Stimulated activated naive CD8-positive, alpha-beta T cell treated with anti-CD3 and anti-CD28 coated beads, Interleukin-15, amount 100 ng/mL, for 72 hours (primary cell): ENCODE measurements at regions not wholly inside any gene's neighbourhood (a gene's known extent, or its start where the extent isn't known, plus 50 kb on each side); places are given as distances from the start of the nearest gene placed in this dataset.
"Not testable (repeated sequence)": the region's sequence is repeated elsewhere in the genome, so short reads cannot be mapped to it uniquely, and the experiment has no call there.

ENCODE experiments used
- ATAC-seq: fragments of 150-1000 bp; cut with Tn5 transposase; 2 replicates; pipeline ENCODE4 v1.10.0; 2021; ENCODE audit warnings: mild to moderate bottlenecking, moderate library complexity
- DNase-seq, 2 donors: peaks; one replicate each; pipeline ENCODE4 v3.0.0; 2021 to 2022
- H3K27ac Mint-ChIP-seq, 2 donors: one replicate each; pipeline ENCODE4 v1.8.0; 2022; ENCODE audit warnings: mild to moderate bottlenecking in 2 of 2, mixed read lengths in 2 of 2, moderate library complexity in 2 of 2
- H3K27me3 Mint-ChIP-seq: one replicate; pipeline ENCODE4 v1.8.0; 2022; ENCODE audit warnings: mixed read lengths
- H3K4me1 Mint-ChIP-seq: one replicate; pipeline ENCODE4 v1.8.0; 2022; ENCODE audit warnings: mild to moderate bottlenecking, mixed read lengths
- H3K4me3 Mint-ChIP-seq, 2 donors: one replicate each; pipeline ENCODE4 v1.8.0; 2022; ENCODE audit warnings: mild to moderate bottlenecking in 2 of 2, mixed read lengths in 2 of 2, moderate library complexity in 1 of 2
- H3K9me3 Mint-ChIP-seq, 2 donors: one replicate each; pipeline ENCODE4 v1.8.0; 2022; ENCODE audit warnings: mixed read lengths in 2 of 2

GRCh38 chr1:81220614-81221071, 580.1 kb upstream of the ADGRL2 start:
- no peak for DNase-seq
- Mint-ChIP-seq H3K27ac (no peak overlapping the region), H3K4me1 (no peaks in the 10 kb centered on the region), H3K4me3 (no peak overlapping the region), H3K27me3 (no peaks in the 10 kb centered on the region), H3K9me3 (peaks cover 4% of the 10 kb centered on the region in 2 donors)
- no peak for ATAC-seq

GRCh38 chr1:81217058-81217457, 583.7 kb upstream of the ADGRL2 start:
- Mint-ChIP-seq H3K27me3 (no peaks in the 10 kb centered on the region), H3K4me1 (no peaks in the 10 kb centered on the region), H3K9me3 (peaks cover 4% of the 10 kb centered on the region in 2 donors), H3K4me3 (no peak overlapping the region), H3K27ac (no peak overlapping the region)
- ATAC-seq (no peak), DNase-seq (no peak)

DNA sequence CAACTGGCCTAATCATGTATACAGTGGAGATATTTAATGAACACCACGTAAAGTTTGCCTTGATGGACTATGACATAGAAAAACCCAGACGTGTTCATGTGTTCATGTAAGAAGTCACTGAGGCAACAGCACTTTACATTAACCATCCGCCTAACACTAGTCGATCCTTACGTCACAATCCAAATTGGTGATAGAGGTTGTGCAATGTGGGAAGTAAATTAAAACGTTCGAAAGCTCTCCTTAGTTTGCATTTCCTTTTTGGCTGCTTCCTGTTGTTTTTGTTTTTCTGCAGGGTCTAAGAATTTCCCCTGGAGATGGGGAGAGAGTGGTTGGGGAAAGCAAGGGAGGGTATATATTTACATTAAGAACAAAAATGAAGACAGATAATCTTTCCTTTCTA, 587.5 kb upstream of the ADGRL2 start:
- DNase-seq (no peak), ATAC-seq (no peak)
- no peaks in the 10 kb centered on the region for H3K9me3 Mint-ChIP-seq
- no peak overlapping the region for H3K27ac Mint-ChIP-seq
- no peaks in the 10 kb centered on the region for H3K4me1 Mint-ChIP-seq
- no peak overlapping the region for H3K4me3 Mint-ChIP-seq
- no peaks in the 10 kb centered on the region for H3K27me3 Mint-ChIP-seq

DNA sequence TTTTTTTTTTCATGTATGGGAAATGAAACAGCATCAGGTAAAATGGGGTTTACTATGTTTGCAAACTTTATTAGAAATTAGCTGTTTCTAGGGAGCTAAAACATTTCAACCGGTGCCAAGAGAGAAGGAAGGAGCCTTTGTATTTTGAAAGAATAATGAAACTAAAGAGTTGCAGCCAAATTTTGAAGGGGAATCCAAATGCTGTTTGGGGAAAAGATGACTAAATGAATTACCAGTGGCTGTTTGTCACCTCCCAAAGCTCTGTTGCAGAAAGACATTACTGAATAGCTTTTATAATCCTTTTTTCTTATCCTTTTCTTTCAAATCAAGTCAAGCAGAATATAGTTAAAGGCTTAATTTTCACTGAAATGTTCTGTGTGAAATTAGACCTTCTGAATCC, 591.3 kb upstream of the ADGRL2 start:
- DNase-seq, result no peak
- no peaks in the 10 kb centered on the region for H3K4me1 Mint-ChIP-seq
- ATAC-seq, result no peak
- no peak overlapping the region for H3K4me3 Mint-ChIP-seq
- H3K27ac Mint-ChIP-seq, result no peak overlapping the region
- H3K9me3 Mint-ChIP-seq, result peaks cover 0 to 7% of the 10 kb centered on the region in 2 donors
- no peaks in the 10 kb centered on the region for H3K27me3 Mint-ChIP-seq

DNA sequence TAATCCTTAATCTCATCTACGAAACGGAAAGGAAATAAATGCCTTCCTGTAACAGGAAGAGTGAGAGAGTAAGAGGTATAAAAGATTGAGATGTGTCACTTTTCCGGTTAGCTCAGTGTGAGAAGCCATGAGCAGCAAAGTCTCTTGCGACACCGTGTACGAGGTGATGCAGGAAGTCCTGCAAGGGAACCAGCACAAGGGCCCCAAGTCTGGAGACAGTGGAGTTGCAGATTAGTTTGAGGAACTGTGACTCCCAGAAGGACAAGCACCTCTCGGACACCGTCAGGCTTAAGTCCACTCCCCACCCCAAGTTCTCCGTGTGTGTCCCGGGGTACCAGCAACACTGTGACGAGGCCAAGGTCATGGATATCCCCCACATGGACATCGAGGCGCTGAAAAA, 592.3 kb upstream of the ADGRL2 start:
- no peaks in the 10 kb centered on the region for H3K27me3 Mint-ChIP-seq
- DNase-seq (no peak), ATAC-seq (no peak)
- H3K9me3 Mint-ChIP-seq, result peaks cover 0 to 7% of the 10 kb centered on the region in 2 donors
- H3K27ac Mint-ChIP-seq, result no peak overlapping the region
- no peak overlapping the region for H3K4me3 Mint-ChIP-seq
- no peaks in the 10 kb centered on the region for H3K4me1 Mint-ChIP-seq

- H3K27ac Mint-ChIP-seq, result no peak overlapping the region
- H3K4me1 Mint-ChIP-seq, result no peaks in the 10 kb centered on the region
- ATAC-seq (no peak), DNase-seq (no peak)
- H3K27me3 Mint-ChIP-seq, result no peaks in the 10 kb centered on the region
- no peak overlapping the region for H3K4me3 Mint-ChIP-seq
- peaks cover 0 to 12% of the 10 kb centered on the region in 2 donors for H3K9me3 Mint-ChIP-seq
Observed at GRCh38 chr1:81205956-81206355, 594.8 kb upstream of the ADGRL2 start.

GRCh38 chr1:81201779-81202178, 599.0 kb upstream of the ADGRL2 start:
- ATAC-seq, result no peak
- H3K4me3 Mint-ChIP-seq, result no peak overlapping the region
- H3K27me3 Mint-ChIP-seq, result no peaks in the 10 kb centered on the region
- H3K9me3 Mint-ChIP-seq, result peaks cover 11% of the 10 kb centered on the region in 2 donors
- no peak overlapping the region for H3K27ac Mint-ChIP-seq
- no peak for DNase-seq
- H3K4me1 Mint-ChIP-seq, result no peaks in the 10 kb centered on the region

DNA sequence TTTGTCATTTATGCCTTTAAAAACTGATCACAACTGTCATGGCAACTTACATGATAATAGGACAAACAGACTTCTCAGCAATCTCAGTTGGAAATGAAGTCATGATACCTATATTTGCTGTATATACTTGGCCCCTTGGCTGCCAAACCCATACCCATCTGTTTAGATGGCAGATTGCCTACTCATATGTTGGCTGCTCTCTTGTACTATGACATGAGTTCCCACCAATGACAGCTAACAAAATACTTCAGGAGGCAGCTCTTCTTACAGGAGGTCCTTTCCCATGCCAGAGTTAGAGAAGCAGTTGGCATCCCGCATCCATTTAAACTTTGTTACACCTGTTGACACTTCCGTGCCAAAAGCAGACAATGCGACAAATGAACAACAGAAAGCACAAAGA, 603.1 kb upstream of the ADGRL2 start:
- Mint-ChIP-seq H3K9me3 (peaks cover 11 to 16% of the 10 kb centered on the region in 2 donors), H3K4me1 (no peaks in the 10 kb centered on the region), H3K4me3 (no peak overlapping the region), H3K27me3 (no peaks in the 10 kb centered on the region), H3K27ac (no peak overlapping the region)
- DNase-seq (no peak), ATAC-seq (no peak)

GRCh38 chr1:81192647-81193642, 607.8 kb upstream of the ADGRL2 start:
- Mint-ChIP-seq H3K4me1 (no peaks in the 10 kb centered on the region), H3K4me3 (no peak overlapping the region)
- DNase-seq, result no peak

DNA sequence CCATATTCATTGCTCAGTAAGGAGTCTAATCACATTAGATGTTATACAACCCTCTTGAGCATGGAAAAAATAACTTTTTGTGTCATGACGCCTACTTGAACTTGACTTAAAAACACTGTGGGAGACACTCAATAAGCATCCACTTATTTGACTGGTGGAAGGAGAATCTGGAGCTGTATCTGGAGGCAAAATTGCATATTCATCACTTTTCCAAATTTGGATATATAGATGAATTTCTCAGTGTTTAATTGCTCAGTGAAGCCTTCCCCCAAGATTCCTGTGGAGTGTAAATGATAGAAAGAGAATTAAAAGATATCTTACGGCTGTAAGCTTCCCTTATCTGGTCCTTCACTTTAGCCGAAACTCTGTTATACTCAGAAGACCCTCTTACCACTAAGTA, 610.7 kb upstream of the ADGRL2 start:
- ATAC-seq (no peak), DNase-seq (no peak)
- H3K27ac Mint-ChIP-seq, result no peak overlapping the region
- peaks cover 8 to 11% of the 10 kb centered on the region in 2 donors for H3K9me3 Mint-ChIP-seq
- H3K4me1 Mint-ChIP-seq, result no peaks in the 10 kb centered on the region
- H3K27me3 Mint-ChIP-seq, result no peaks in the 10 kb centered on the region
- no peak overlapping the region for H3K4me3 Mint-ChIP-seq

More at GRCh38 chr1:81192647-81193642, 607.8 kb upstream of the ADGRL2 start:
- H3K27me3 Mint-ChIP-seq, result no peaks in the 10 kb centered on the region
- H3K27ac Mint-ChIP-seq, result no peak overlapping the region
- peaks cover 0 to 5% of the 10 kb centered on the region in 2 donors for H3K9me3 Mint-ChIP-seq
- ATAC-seq, result no peak

DNA sequence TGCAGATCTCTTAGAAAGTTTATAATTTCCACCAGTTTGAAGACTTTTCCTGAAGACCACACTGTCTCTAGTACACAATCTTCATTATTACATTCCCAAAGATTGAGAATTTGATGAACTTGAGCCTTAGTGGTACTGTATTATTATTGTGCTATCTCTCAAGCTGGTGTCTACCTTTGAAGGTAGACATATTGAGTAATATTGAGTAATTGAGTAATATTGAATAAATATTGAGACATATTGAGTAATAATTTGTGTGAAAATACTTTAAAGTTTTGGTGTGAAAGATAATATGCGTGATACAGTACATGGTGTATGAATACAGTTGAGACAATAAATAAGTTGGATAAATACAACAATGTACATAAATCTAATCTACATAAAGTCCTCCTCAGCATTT, 613.1 kb upstream of the ADGRL2 start:
- no peaks in the 10 kb centered on the region for H3K27me3 Mint-ChIP-seq
- H3K27ac Mint-ChIP-seq, result no peak overlapping the region
- H3K4me3 Mint-ChIP-seq, result no peak overlapping the region
- no peaks in the 10 kb centered on the region for H3K4me1 Mint-ChIP-seq
- DNase-seq (no peak), ATAC-seq (no peak)
- peaks cover 13 to 17% of the 10 kb centered on the region in 2 donors for H3K9me3 Mint-ChIP-seq

DNA sequence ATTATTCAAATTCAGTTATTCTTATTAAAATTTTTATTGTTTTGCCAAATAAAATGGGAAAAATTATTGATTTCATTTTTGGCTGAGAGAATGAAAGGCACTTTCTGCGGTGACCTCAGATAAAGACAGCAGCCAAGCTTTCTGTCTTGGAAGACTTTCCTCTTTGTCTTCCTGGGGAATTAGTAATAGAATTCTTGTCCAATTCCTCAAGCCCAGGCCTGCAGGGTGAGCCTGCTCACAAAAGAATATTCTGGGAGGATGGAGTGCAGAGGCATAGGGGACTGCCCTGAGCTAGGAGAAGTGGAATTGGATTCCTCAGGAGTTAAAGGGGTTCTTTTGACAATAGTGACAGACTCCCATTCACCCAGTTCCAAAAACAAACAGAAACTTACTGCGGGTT, 614.5 kb upstream of the ADGRL2 start:
- no peaks in the 10 kb centered on the region for H3K27me3 Mint-ChIP-seq
- no peak overlapping the region for H3K4me3 Mint-ChIP-seq
- H3K9me3 Mint-ChIP-seq, result peaks cover 13 to 19% of the 10 kb centered on the region in 2 donors
- no peak for DNase-seq
- H3K27ac Mint-ChIP-seq, result no peak overlapping the region
- ATAC-seq, result no peak
- no peaks in the 10 kb centered on the region for H3K4me1 Mint-ChIP-seq

GRCh38 chr1:81183553-81183952, 617.2 kb upstream of the ADGRL2 start:
- no peak overlapping the region for H3K4me3 Mint-ChIP-seq
- H3K9me3 Mint-ChIP-seq, result peaks cover 13 to 19% of the 10 kb centered on the region in 2 donors
- no peak overlapping the region for H3K27ac Mint-ChIP-seq
- no peaks in the 10 kb centered on the region for H3K4me1 Mint-ChIP-seq
- no peaks in the 10 kb centered on the region for H3K27me3 Mint-ChIP-seq
- DNase-seq (no peak), ATAC-seq (no peak)

DNA sequence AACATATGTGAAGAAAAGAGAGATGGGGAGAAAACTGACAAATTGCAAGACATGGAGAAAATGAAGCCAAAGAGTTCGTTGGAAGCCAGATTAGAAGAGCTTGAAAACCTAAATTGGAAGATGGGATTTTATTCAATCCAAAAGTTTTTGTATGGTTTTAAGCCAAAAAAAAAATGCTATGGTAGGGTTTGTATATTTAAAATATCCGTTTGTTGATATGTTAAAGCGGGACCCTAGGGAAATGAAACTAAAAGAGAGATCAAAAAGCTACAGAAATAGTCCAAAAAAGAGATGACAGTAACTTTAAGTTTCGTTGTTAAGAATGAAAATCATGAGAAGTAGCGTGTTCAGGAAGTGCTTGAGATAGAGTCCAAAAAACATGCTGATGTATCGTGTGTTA, 617.7 kb upstream of the ADGRL2 start:
- no peaks in the 10 kb centered on the region for H3K4me1 Mint-ChIP-seq
- H3K4me3 Mint-ChIP-seq, result no peak overlapping the region
- ATAC-seq, result no peak
- H3K27me3 Mint-ChIP-seq, result no peaks in the 10 kb centered on the region
- peaks cover 13 to 19% of the 10 kb centered on the region in 2 donors for H3K9me3 Mint-ChIP-seq
- DNase-seq, result no peak
- no peak overlapping the region for H3K27ac Mint-ChIP-seq

DNA sequence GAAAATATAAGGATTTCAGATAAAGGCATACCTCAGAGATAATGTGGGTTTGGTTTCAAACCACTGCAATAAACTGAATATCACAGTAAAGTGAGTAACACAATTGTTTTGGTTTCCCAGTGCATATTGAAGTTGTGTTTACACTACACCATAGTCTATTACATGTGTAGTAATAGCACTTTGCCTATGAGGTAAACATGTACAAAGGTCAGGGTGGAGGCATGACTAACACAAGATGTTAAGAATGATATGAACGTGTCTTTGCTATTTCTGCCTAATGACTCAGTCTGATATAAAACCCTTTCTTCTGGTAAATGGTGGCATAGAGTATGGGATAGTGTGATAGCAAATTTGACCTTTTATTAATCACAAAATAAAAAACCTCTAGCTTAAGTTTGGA, 621.5 kb upstream of the ADGRL2 start:
- Mint-ChIP-seq H3K4me3 (no peak overlapping the region), H3K9me3 (peaks cover 5 to 8% of the 10 kb centered on the region in 2 donors)

GRCh38 chr1:81178431-81179093, 622.2 kb upstream of the ADGRL2 start:
- not testable (repeated sequence) for H3K27ac Mint-ChIP-seq, H3K4me1 Mint-ChIP-seq, H3K9me3 Mint-ChIP-seq, H3K4me3 Mint-ChIP-seq, DNase-seq, ATAC-seq, H3K27me3 Mint-ChIP-seq

More for the DNA sequence above, 621.5 kb upstream of the ADGRL2 start:
- no peaks in the 10 kb centered on the region for H3K4me1 Mint-ChIP-seq
- ATAC-seq (no peak), DNase-seq (no peak)
- no peak overlapping the region for H3K27ac Mint-ChIP-seq
- no peaks in the 10 kb centered on the region for H3K27me3 Mint-ChIP-seq
